Fibroblast of villous mesenchyme (primary cell): ENCODE measurements at regions not wholly inside any gene's neighbourhood (a gene's known extent, or its start where the extent isn't known, plus 50 kb on each side); places are given as distances from the start of the nearest gene placed in this dataset.
A peak's percentile ranks its signal among the peaks of the same experiment; 100 is the strongest.

ENCODE experiments used
- DNase-seq: peaks from one replicate; pipeline ENCODE4 v3.0.0-alpha.2; 2010; ENCODE audit warnings: low read depth
- H3K4me3 ChIP-seq: 2 replicates; pipeline ENCODE4 v1.5.1; 2011; ENCODE audit warnings: low read depth, mild to moderate bottlenecking, low read length
- CTCF ChIP-seq: IDR thresholded peaks from 2 replicates; pipeline ENCODE4 v1.5.1; 2012; ENCODE audit warnings: low read depth, mild to moderate bottlenecking, low read length; ENCODE audit not compliant: insufficient read depth

DNA sequence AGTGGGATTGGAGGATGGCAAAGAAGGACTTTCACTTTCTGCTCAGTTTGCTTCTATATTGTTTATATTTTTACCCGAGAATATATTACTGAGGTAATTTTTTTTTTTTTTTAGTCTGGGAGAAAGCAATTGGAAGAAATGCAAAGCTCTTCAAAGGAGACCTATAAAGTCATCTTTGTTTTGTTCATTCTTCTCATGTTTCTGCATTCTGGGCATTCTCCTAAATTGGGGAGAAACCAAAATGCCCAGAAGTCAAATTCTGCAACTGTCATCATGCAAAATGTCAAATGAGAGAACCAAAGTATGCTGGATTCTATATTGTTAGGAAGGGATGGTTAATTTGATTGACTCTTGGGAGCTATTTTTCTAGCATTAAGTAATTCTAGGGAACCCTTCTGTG, 168.3 kb upstream of the TSC22D2 start:
- H3K4me3 ChIP-seq: no peak overlapping the region
- TF ChIP-seq CTCF: no peak
- no peak for DNase-seq

- H3K4me3 ChIP-seq: no peak overlapping the region
- peak; percentile 43 for TF ChIP-seq CTCF
- DNase-seq: no peak
These were observed 169.0 kb upstream of the TSC22D2 start for GRCh38 chr3:150238995-150239619.

GRCh38 chr3:150238048-150238802, 169.9 kb upstream of the TSC22D2 start:
- no peak for TF ChIP-seq CTCF
- no peak overlapping the region for H3K4me3 ChIP-seq
- DNase-seq: no peak

DNA sequence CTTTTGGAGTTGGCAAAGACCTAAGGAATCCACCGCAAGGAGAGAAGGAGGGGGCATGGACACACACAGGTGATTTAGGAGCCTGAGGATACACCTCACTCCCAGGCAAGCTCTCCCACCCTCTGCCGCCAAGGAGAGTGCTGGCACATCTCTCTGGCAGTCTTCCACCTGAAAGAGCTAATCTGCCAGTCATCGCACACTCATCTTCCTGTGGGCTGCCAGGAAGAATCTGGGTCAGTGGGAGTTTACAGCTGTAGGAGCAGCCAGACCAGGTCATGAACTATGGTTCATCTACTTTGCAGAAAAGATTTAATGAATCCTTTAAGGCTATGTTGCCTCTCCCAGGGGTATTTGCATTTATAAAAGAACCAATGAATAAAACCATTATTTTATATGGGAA, 170.6 kb upstream of the TSC22D2 start:
- DNase-seq: no peak
- TF ChIP-seq CTCF: no peak
- H3K4me3 ChIP-seq: no peak overlapping the region

- no peak for TF ChIP-seq CTCF
- DNase-seq: no peak
- H3K4me3 ChIP-seq: no peak overlapping the region
These were observed 171.6 kb upstream of the TSC22D2 start for GRCh38 chr3:150236316-150237082.

DNA sequence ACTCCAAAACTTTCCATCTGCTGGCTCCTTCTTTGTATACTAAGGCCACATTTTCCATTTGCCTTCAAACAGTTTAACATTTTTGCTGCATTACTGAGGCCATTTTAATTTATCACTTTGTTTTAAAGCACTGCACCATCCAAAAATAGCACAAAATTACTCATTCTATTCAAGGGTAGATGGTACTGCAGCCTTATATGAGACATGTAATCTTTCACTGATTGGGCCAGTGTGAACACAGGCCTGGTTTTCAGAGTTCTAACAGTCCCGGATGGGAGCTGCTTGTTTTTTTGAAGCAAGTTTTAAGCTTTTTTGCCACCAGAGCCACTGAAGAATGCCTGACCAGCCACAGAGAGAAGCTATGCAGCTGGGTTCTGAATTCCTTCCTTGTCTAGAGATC, 172.3 kb upstream of the TSC22D2 start:
- DNase-seq: peak; percentile 73
- H3K4me3 ChIP-seq: no peak overlapping the region
- no peak for TF ChIP-seq CTCF
